ENCODE measurements at regions not wholly inside any gene's neighbourhood (a gene's known extent, or its start where the extent isn't known, plus 50 kb on each side); places are given as distances from the start of the nearest gene placed in this dataset.

DNA sequence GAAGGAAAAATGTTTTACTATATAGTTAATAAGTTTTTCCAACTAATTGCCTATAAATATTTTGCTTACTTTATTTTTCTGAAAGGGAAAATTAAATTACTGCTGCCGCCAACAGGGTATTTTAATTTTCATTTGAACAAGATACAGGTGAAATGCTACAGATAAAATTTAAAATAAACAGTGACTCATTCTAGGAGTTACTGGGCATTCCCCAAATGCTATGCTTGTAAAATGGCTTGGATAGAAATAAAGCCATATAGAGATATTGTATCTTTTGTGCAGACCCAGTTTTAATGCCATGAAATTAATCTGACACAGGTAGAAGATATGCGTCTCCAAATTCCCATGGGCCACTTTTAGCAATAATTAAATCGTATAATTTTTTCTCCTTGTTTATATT lies 144.5 kb downstream of the NAP1L3 start:
- no peak overlapping the region for H3K4me2 ChIP-seq (ENCODE audit: low read depth, low read length)
- no peak overlapping the region for H2AFZ ChIP-seq (ENCODE audit: low read length)
- DNase-seq (ENCODE audit: low spot score), result no peak
- no peaks in the 10 kb centered on the region for H3K79me2 ChIP-seq (ENCODE audit: insufficient read depth, low read length)
- H3K9ac ChIP-seq (ENCODE audit: insufficient read depth, low read depth, low read length), result no peak overlapping the region
- no peaks in the 10 kb centered on the region for H3K9me3 ChIP-seq (ENCODE audit: low read length)
- no peaks in the 10 kb centered on the region for H3K36me3 ChIP-seq (replicated peaks in 1 of 2; ENCODE audit: control insufficient read depth in 1 of 2, insufficient read depth in 2 of 2, low read length in 2 of 2)
- ATAC-seq, result no peak
- no TSS peak for BruUV-seq (replicated peaks)
- no peaks in the 10 kb centered on the region for H3K27me3 ChIP-seq (ENCODE audit: control insufficient read depth in 1 of 2, insufficient read depth in 2 of 2, low read length in 2 of 2)
- ChIA-PET POLR2A (no interaction called here), CTCF (ENCODE audit: low intra/inter-chr PET ratio, low total read pairs) (no interaction called here)
- no peaks in the 10 kb centered on the region for H4K20me1 ChIP-seq (ENCODE audit: insufficient read depth, low read length)
- intact Hi-C loops (cut with micrococcal nuclease; ENCODE audit: unreplicated experiment), result no loop called here
- H3K4me1 ChIP-seq (ENCODE audit: insufficient read depth, low read length), result no peaks in the 10 kb centered on the region
- no peak for FAIRE-seq
- no peak overlapping the region for H3K27ac ChIP-seq (ENCODE audit: extremely low read length, insufficient read depth, low read length)
- 59% methylated on average over 3 of the region's 3 CpGs for WGBS (ENCODE audit: low lambda C conversion rate)
- no peak overlapping the region for H3K4me3 ChIP-seq (replicated peaks in 1 of 3; ENCODE audit: insufficient read depth in 1 of 3, low read depth in 2 of 3, low read length in 3 of 3)
- in situ Hi-C loops (cut with HindIII; ENCODE audit: extremely low pct_ligation_motif_present, low pct_unique_long_range_greater_than_20kb), result no loop called here
- TF ChIP-seq, protein P1, sequence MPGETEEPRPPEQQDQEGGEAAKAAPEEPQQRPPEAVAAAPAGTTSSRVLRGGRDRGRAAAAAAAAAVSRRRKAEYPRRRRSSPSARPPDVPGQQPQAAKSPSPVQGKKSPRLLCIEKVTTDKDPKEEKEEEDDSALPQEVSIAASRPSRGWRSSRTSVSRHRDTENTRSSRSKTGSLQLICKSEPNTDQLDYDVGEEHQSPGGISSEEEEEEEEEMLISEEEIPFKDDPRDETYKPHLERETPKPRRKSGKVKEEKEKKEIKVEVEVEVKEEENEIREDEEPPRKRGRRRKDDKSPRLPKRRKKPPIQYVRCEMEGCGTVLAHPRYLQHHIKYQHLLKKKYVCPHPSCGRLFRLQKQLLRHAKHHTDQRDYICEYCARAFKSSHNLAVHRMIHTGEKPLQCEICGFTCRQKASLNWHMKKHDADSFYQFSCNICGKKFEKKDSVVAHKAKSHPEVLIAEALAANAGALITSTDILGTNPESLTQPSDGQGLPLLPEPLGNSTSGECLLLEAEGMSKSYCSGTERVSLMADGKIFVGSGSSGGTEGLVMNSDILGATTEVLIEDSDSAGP (CRISPR knock-in tag; IDR thresholded peaks at IDR 0.05; ENCODE audit: borderline replicate concordance), result no peak
- no peak for TF ChIP-seq NFYB (CRISPR knock-in tag; IDR thresholded peaks at IDR 0.05)
- TF ChIP-seq PCBP2 (optimal IDR thresholded peaks at IDR 0.05; ENCODE audit: low read depth, low read length, poor library complexity, severe bottlenecking), result no peak
- TF ChIP-seq, protein P2, sequence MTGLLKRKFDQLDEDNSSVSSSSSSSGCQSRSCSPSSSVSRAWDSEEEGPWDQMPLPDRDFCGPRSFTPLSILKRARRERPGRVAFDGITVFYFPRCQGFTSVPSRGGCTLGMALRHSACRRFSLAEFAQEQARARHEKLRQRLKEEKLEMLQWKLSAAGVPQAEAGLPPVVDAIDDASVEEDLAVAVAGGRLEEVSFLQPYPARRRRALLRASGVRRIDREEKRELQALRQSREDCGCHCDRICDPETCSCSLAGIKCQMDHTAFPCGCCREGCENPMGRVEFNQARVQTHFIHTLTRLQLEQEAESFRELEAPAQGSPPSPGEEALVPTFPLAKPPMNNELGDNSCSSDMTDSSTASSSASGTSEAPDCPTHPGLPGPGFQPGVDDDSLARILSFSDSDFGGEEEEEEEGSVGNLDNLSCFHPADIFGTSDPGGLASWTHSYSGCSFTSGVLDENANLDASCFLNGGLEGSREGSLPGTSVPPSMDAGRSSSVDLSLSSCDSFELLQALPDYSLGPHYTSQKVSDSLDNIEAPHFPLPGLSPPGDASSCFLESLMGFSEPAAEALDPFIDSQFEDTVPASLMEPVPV (CRISPR knock-in tag; IDR thresholded peaks at IDR 0.05), result no peak
- TF ChIP-seq SP140L (CRISPR knock-in tag; IDR thresholded peaks at IDR 0.05; ENCODE audit: borderline replicate concordance), result no peak
- no peak for TF ChIP-seq ZNF33B (CRISPR knock-in tag; IDR thresholded peaks at IDR 0.05)
- TF ChIP-seq NFRKB (IDR thresholded peaks at IDR 0.05), result no peak
- no peak for TF ChIP-seq GABPA (IDR thresholded peaks at IDR 0.05; ENCODE audit: low read depth, low read length)
- TF ChIP-seq GABPA (CRISPR knock-in tag; IDR thresholded peaks at IDR 0.05; ENCODE audit: low read depth), result no peak
- TF ChIP-seq ZNF552 (CRISPR knock-in tag; IDR thresholded peaks at IDR 0.05; ENCODE audit: borderline replicate concordance), result no peak
- TF ChIP-seq SPEN (CRISPR knock-in tag; IDR thresholded peaks at IDR 0.05; ENCODE audit: low read depth), result no peak
- TF ChIP-seq YEATS2 (CRISPR knock-in tag; IDR thresholded peaks at IDR 0.05; ENCODE audit: borderline replicate concordance), result no peak
